Activated CD8-positive, alpha-beta memory T cell treated with anti-CD3 and anti-CD28 coated beads, Interleukin-2, amount 50 U/mL, for 4 hours (primary cell): ENCODE measurements at regions not wholly inside any gene's neighbourhood (a gene's known extent, or its start where the extent isn't known, plus 50 kb on each side); places are given as distances from the start of the nearest gene placed in this dataset.

Experiments used
- DNase-seq: peaks from one replicate; pipeline ENCODE4 v3.0.0-alpha.2; 2020

GRCh38 chr10:62721687-62722086, 82.8 kb upstream of the ADO start:
- DNase-seq: no peak

- no peak for DNase-seq
Measured at GRCh38 chr10:62723375-62723774, 81.1 kb upstream of the ADO start.

GRCh38 chr10:62724465-62724864, 80.1 kb upstream of the ADO start:
- no peak for DNase-seq

- peak; percentile 51 for DNase-seq
Measured at GRCh38 chr10:62726142-62726541, 78.4 kb upstream of the ADO start.

GRCh38 chr10:62726638-62727037, 77.9 kb upstream of the ADO start:
- no peak for DNase-seq

- no peak for DNase-seq
Measured at GRCh38 chr10:62727934-62728333, 76.6 kb upstream of the ADO start.

- no peak for DNase-seq
Measured at GRCh38 chr10:62728479-62728878, 76.0 kb upstream of the ADO start.

GRCh38 chr10:62732841-62733653, 71.5 kb upstream of the ADO start:
- DNase-seq: peak; percentile 67

GRCh38 chr10:62733654-62734293, 70.7 kb upstream of the ADO start:
- DNase-seq: no peak

- no peak for DNase-seq
Measured at GRCh38 chr10:62734781-62735463, 69.6 kb upstream of the ADO start.

- no peak for DNase-seq
Measured at GRCh38 chr10:62735464-62736167, 68.9 kb upstream of the ADO start.

GRCh38 chr10:62736168-62736546, 68.4 kb upstream of the ADO start:
- DNase-seq: no peak

- DNase-seq: no peak
Measured at GRCh38 chr10:62738916-62739315, 65.6 kb upstream of the ADO start.

- DNase-seq: no peak
Measured at GRCh38 chr10:62740885-62741745, 63.4 kb upstream of the ADO start.

GRCh38 chr10:62741996-62742395, 62.5 kb upstream of the ADO start:
- DNase-seq: no peak

- no peak for DNase-seq
Measured at GRCh38 chr10:62742536-62743061, 61.9 kb upstream of the ADO start.

- no peak for DNase-seq
Measured at GRCh38 chr10:62744136-62744535, 60.4 kb upstream of the ADO start.

GRCh38 chr10:62745581-62745980, 58.9 kb upstream of the ADO start:
- no peak for DNase-seq

- no peak for DNase-seq
Measured at GRCh38 chr10:62746951-62747729, 57.4 kb upstream of the ADO start.

- DNase-seq: no peak
Measured at GRCh38 chr10:62748386-62748785, 56.1 kb upstream of the ADO start.

- DNase-seq: no peak
Measured at GRCh38 chr10:62749093-62749683, 55.3 kb upstream of the ADO start.
